Muscle of arm (tissue), 1 donor: ENCODE measurements at regions not wholly inside any gene's neighbourhood (a gene's known extent, or its start where the extent isn't known, plus 50 kb on each side); places are given as distances from the start of the nearest gene placed in this dataset.
"Not testable (repeated sequence)": the region's sequence is repeated elsewhere in the genome, so short reads cannot be mapped to it uniquely, and the experiment has no call there.

Experiments
- DNase-seq: peaks from one replicate; pipeline ENCODE4 v3.0.0-alpha.2; 2013

- DNase-seq, result no peak
Observed at GRCh38 chr5:99589424-99589823, 660.6 kb upstream of the CHD1 start.

- no peak for DNase-seq
Observed at GRCh38 chr5:99587983-99588382, 659.2 kb upstream of the CHD1 start.

- no peak for DNase-seq
Observed at GRCh38 chr5:99586878-99587277, 658.1 kb upstream of the CHD1 start.

GRCh38 chr5:99581204-99581603 lies 652.4 kb upstream of the CHD1 start:
- not testable (repeated sequence) for DNase-seq

DNA sequence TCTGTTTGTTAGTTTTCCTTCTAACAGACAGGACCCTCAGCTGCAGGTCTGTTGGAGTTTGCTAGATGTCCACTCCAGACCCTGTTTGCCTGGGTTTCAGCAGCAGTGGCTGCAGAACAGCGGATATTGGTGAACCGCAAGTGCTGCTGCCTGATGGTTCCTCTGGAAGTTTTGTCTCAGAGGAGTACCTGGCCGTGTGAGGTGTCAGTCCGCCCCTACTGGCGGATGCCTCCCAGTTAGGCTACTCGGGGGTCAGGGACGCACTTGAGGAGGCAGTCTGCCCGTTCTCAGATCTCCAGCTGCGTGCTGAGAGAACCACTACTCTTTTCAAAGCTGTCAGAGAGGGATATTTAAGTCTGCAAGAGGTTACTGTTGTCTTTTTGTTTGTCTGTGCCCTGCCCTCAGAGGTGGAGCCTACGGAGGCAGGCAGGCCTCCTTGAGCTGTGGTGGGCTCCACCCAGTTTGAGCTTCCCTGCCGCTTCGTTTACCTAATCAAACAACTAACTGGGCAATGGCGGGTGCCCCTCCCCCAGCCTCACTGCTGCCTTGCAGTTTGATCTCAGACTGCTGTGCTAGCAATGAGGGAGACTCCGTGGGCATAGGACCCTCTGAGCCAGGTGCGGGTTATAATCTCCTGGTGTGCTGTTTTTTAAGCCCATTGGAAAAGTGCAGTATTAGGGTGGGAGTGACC lies 634.3 kb upstream of the CHD1 start:
- DNase-seq, result not testable (repeated sequence)

GRCh38 chr5:99553211-99553810 lies 624.5 kb upstream of the CHD1 start:
- DNase-seq, result no peak

DNA sequence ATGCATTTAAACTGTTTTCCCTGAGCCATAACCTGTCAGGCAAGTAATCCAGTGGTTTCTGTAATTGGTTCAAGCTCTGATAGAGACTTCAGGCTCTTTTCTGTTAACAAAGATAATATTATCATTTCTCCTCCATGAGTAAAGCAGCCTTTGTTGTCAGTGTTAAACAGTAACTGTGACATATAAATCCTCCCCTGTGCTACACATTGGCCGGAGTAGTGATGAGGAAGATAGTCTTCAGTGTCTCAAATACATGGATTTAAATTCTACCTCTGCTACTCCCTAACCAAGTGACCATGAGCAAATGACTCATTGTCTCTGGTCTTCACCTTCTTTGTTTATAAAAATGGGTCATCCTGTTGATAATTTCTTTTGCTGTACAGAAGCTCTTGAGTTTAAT lies 615.5 kb upstream of the CHD1 start:
- DNase-seq, result no peak

DNA sequence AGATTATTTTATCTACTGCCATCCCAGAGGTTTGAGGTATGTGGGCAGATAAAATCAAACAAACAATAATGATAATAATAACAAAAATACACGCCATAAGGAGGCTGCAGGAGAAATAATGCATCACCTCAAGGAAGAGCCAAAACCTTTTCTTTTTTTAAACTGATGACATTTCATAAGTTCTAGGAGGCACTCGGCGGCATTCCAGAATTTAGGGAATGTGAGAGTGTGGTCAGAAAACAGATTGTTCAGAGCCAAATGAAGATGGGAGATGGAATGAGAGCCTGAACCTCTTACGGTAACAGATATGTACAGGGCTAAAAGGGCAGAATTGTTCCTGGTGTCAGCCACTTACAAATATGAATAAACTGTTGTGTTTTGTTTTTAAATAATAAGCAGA lies 615.0 kb upstream of the CHD1 start:
- DNase-seq, result no peak

DNA sequence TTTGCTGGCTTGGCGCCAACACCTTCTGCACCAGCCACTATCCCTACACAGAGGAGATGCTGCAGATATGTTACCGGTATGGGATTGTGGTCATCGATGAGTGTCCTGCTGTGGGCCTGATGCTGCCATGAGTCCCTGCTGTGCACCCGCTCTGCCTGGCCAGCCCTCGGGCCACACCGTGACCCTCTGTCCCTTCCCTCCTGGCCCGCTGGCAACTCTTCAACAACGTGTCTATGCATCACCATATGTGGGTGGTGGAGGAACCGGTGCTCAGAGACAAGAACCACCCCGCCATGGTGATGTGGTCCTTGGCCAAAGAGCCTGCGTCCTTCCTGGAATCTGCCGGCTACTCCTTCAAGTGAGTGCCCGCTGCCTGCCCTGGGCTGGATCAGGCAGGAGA lies 605.4 kb upstream of the CHD1 start:
- DNase-seq, result not testable (repeated sequence)

DNA sequence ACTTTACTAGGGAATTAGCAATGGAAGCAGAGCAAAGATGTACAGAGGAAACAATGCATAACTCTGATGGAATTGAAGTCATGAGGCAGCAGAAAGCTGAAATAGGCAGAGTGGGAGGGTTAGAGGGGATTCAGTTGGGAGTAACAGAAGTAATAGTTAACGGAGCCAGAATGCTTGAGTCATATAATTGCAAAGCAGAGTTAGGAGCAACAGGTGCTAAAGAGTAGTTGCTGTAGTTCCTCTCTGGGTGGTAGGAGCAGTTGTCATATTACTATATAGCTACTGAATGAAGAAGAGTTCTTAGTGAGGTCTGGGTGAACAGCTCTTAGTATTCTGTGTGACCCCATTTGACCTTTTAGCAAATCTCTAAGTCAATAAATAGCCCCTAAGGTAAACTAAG lies 592.9 kb upstream of the CHD1 start:
- DNase-seq, result not testable (repeated sequence)

DNA sequence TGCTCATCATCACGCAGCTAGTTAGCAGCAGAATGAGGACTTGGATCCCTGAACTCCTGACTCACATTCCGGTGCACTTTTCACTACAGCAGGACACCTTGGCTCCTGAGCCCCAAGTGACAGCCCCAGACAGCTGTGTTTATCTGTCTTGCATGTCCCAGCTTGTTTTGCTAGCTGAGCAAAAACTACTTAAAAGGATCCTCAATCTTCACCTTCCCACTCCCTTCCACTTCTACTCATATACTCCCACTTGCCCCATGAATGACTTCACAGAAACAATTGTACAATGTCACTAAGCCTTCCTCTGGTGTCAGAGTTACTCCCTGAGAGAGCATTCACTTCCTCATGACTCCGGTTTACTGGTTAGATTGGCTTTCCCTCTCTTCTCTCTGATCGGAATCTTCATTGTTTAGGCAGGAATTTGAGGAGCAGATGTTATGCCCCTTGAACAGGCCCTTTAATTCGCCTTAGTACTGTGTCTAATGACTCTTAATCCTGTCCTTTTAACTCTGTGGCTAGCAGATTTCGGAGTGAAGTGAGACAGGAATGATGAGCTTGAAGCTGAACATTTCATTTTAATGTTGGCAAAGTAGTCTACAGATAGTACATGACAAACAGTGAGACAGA lies 587.2 kb upstream of the CHD1 start:
- DNase-seq, result not testable (repeated sequence)

DNA sequence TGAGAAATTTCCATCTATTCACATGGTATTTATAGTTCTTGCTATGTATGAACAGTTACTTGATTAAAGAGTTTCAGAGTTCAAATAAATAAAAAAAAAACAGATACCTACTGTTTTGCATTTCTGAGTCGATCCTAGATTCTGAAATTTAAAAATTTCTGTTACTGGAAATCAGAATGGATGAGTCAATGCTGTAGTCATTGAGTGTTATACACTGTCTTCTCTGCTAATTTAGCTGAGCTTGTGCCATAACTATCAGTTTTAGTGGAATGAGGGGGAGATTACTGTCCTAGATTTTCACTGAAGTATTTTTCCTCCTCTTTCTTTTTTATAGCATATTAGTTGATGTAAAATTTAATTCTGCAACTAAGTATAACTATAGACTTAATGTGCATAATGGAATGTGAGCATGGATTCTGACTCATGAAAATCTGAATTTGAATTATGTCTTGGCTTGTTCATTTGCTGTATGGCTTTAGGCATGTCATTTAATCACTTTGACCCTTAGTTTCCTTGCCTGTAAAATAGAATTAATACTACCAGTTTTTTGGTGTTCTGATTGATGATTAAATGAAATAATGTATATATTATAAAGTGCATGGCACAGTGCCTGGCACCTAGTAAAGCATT lies 581.5 kb upstream of the CHD1 start:
- DNase-seq, result not testable (repeated sequence)

DNA sequence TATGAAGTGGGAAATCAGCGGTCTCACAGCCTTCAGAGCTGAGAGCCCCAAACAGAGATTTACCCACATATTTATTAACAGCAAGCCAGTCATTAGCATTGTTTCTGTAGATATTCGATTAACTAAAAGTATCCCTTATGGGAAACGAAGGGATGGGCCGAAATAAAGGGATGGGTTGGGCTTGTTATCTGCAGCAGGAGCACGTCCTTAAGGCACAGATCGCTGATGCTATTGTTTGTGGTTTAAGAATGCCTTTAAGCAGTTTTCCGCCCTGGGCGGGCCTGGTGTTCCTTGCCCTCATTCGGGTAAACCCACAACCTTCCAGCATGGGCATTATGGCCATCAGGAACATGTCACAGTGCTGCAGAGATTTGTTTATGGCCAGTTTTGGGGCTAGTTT lies 580.3 kb upstream of the CHD1 start:
- not testable (repeated sequence) for DNase-seq

GRCh38 chr5:99495456-99495855 lies 566.6 kb upstream of the CHD1 start:
- DNase-seq, result not testable (repeated sequence)

GRCh38 chr5:99478450-99478849 lies 549.6 kb upstream of the CHD1 start:
- not testable (repeated sequence) for DNase-seq

- not testable (repeated sequence) for DNase-seq
Observed at GRCh38 chr5:99473328-99473727, 544.5 kb upstream of the CHD1 start.

DNA sequence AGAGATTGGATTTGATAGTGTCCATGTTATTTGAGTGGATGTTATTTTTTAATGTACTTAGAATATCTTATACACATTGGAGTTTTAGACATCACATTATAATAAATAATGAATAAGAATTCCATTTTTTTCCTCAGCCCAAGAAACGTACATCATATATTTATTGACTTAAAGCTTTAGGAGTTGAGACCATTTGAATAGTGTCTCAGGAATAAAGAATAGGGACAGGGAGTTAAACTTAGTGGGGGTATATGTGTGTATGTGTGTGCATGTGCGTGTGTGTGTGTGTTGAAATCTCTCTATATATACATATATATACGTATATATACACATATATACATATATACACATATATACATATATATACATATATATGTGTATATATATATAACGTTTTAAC lies 542.9 kb upstream of the CHD1 start:
- DNase-seq, result not testable (repeated sequence)

DNA sequence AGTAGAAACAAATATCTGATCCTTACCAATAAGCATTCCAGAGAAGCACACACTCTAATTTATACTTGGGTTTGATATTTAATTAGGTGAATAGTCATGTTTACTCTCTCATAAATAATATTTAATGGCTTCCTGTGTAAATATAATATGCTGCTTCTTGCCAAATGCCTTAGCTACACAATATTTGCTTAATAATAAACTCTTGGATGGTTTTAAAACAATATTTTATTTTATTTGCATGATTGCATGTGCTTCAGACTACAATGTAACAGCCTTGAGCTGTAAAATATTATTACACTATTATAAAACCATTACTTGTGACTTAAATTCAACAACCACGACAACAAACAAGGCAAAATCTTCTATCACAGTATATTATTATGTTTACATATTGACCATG lies 542.4 kb upstream of the CHD1 start:
- not testable (repeated sequence) for DNase-seq

DNA sequence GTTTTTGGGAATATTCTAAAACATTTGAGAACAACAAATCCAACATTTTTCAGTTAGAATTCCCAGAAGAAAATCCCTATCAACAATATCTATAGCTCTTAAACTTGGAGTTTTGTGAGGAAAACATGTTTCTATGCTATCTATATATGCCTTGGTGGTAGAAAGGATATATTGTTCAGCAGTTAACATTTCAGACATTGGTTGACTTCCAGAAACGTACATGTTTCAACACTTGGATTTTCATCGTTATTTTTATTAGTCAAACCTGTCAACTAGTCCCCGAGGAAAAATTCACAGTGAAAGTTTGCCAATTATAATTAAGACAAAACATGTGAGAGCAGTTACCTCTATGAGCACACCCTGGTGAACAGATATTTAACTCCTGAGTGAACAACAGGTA lies 541.8 kb upstream of the CHD1 start:
- DNase-seq, result not testable (repeated sequence)

- DNase-seq, result no peak
Observed at GRCh38 chr5:99460701-99461100, 531.9 kb upstream of the CHD1 start.

DNA sequence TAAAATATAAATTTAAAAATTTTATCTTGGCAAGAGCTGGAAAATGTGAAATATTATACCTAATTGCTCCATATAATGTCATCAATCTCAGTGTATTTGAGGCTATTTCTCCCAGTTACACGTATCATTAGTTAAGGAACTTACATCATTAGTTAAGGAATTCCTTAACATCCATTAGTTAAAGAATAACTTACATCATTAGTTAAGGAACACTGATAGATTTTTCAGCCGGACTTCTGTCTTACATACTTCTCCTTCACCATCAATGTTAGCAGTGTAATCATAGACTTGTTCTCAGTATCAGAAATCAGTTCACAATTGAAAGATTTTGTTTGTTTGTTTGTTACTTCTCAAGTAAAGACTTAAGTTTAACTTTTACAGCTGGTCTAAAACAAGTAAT lies 524.4 kb upstream of the CHD1 start:
- no peak for DNase-seq

- DNase-seq, result peak; percentile 20
Observed at GRCh38 chr5:99449786-99450185, 521.0 kb upstream of the CHD1 start.

- no peak for DNase-seq
Observed at GRCh38 chr5:99445805-99446204, 517.0 kb upstream of the CHD1 start.
